Fibroblast of skin of scalp (primary cell): ENCODE measurements at regions not wholly inside any gene's neighbourhood (a gene's known extent, or its start where the extent isn't known, plus 50 kb on each side); places are given as distances from the start of the nearest gene placed in this dataset.

Experiments used
- DNase-seq: peaks from one replicate; pipeline ENCODE4 v3.0.0-alpha.2; 2013

DNA sequence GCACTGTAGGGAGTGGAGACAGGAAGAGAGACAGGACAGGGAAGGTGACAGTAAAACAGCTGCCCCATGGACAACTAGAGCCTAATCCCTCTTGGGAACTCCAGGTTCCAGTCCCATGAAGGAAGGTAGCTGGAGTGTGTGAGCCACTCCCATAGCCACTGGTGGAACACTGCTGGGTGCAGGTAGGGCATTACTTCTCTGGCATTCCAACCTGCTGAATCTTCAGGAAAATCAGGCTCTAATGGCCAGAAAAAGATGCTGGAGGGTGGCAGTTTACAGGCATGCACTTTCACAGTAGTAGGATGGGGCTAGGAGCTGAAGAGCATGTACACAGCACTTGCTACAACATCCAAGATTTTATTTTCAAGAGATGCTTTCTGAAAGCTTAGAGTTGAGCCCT, 259.4 kb downstream of the AUH start:
- DNase-seq, result no peak

- DNase-seq, result peak; percentile 43
Observed at GRCh38 chr9:91103931-91104330, 257.8 kb downstream of the AUH start.

DNA sequence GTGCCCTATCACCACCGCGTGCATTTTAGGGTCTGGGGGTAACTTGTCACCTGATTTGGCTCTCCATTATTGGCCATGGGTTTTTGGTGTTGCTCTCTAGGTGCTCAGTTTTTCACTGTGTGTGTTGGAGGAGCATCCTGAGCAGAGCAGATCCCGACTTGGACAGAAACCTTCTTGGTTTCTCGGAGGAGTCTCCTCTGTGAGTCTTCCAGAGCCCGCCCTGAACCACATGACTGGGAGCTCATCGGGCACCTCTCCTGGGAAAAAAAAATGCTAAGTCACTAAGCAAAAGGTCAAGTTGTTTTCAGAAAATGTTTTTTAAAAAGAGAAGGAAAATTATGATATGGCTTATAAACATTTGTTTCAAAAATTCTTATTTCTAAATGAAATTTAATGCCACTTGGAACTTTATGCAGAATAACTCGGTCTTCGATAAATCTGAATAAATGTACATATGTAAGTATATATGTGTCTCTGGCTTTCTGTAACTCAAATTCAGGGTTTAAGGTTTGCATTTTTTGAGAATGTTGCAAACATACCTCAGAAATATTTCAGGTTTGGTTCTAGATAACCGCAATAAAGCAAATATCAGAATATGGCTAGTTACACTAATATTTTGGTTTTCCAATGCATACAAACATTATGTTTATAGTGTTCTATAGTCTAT, 255.2 kb downstream of the AUH start:
- DNase-seq, result no peak

DNA sequence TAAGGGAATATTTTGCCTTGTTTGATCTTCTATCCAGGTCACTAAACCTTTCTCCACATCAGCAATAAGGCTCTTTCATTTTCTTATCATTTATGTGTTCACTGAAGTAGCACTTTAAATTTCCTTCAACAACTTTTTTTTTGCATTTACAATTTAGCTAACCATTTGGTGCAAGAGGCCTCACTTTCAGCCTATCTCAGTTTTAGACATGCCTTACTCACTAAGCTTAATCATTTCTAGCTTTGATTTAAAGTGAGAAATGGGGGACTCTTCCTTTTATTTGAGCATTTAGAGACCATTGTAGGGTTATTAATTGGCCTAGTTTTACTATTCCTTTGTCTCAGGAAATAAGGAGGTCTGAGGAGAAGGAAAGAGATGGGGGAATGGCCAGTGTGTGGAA, 250.5 kb downstream of the AUH start:
- DNase-seq, result no peak

DNA sequence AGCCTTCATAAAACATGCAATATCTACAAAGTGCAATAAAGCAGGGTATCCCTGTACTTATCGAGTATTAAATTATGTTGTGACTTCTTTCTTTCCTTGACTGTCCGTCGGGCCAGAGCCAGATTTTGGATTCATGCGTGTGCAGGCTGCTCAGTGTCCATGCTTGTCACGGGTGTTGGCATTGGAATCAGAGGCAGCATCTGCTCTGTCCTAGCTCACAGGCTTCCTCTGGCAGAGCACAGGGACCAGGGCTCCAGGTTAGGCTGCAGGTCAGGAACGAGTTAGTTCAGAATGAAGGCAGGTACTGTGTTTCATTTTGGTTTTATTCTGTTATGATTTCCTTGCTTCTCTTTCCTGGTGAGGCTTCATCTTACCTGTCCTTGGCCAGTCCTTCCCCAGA, 249.8 kb downstream of the AUH start:
- no peak for DNase-seq

DNA sequence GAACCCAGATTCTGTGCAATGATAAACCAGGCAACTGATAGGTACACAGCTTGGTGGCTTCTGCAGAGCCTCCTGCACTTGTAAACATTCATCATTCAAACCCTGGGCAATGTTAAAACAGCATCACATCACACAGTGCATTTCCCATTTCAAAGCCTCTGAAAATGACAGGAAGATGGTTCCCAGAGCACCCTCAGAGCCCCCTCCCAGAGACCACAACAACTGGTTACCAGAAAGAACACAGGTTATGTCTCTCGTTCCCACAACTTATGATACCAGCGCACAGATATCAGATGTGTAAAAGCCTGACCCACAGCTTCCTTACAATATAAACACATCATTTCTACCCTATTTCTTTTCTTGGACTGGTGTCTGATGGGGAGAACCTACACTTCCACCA, 248.7 kb downstream of the AUH start:
- DNase-seq, result no peak

- no peak for DNase-seq
Observed at GRCh38 chr9:91114450-91114849, 247.3 kb downstream of the AUH start.

- peak; percentile 38 for DNase-seq
Observed at GRCh38 chr9:91116211-91116610, 245.5 kb downstream of the AUH start.

- no peak for DNase-seq
Observed at GRCh38 chr9:91116711-91117110, 245.0 kb downstream of the AUH start.

DNA sequence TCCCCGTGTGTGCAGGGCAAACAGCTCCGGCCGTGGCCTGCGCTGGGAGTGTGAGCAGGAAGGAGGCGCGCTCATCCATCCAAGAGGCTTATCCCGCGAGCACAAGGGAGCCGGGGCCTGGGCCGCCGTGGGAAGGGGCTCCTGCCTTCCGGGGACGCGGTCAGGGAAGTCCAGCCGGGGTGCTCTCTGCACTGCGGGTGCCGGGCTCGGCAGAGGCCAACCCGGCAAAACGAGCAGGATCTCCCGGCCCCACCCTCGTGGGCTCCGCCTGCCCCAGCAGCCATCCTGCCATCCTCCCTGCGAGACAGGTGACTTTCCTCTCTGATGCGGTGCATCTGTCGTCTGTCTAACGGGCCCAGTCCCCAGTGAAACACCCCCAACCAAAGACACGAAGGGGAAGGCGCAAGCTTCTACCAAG, 244.2 kb downstream of the AUH start:
- DNase-seq, result no peak

- DNase-seq, result peak; percentile 90
Observed at GRCh38 chr9:91117959-91118703, 243.6 kb downstream of the AUH start.

DNA sequence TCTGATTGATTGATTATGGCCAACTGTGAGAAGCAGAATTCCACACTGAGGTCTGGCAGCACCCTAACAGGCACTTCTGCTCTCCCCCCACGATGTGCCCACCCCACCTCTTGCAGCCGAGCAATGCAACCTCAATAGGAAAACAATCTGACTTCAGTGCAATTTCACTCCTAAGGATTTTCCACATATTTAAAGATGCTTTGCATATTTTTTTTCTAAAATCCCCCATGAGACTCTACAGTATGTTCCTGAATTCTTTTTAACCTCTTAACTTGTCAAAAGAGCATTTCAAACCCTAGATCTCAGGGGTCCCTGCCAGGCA, 243.1 kb downstream of the AUH start:
- peak; percentile 72 for DNase-seq

- DNase-seq, result peak; percentile 78
Observed at GRCh38 chr9:91119142-91119541, 242.6 kb downstream of the AUH start.

- DNase-seq, result peak; percentile 93
Observed at GRCh38 chr9:91119679-91120078, 242.0 kb downstream of the AUH start.

GRCh38 chr9:91120200-91120599, 241.5 kb downstream of the AUH start:
- no peak for DNase-seq

- DNase-seq, result no peak
Observed at GRCh38 chr9:91122755-91123154, 239.0 kb downstream of the AUH start.

DNA sequence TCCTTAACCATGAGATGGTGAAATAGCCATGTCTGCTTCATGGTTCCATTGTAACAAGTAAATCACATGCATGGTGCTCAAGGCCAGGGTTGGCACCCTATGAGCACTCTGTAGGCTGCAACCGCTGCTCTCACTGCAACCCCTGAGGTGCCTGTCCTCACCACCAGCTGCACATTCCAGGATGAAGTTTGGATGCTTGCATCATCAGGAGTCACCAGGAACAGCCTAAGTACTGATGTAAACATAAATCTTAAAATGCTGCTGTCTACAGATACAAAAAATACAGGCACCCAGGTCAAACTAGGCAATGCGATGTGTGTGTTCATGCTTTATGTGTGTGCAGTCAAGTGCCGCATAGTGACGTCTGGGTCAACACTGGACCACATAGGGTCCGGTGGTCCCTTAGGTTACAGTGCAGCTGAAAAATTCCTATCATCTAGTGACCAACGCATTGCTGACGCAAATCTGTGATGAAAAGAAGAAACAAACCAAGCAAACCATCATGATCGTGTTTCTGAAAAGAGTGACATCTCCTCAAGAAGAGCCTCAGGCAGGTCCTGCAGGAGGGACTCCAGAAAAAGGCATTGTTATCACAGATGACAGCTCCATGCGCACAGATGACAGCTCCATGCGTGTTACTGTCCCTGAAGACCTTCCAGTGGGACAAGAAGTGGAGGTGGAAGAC, 234.8 kb downstream of the AUH start:
- DNase-seq, result peak; percentile 60

DNA sequence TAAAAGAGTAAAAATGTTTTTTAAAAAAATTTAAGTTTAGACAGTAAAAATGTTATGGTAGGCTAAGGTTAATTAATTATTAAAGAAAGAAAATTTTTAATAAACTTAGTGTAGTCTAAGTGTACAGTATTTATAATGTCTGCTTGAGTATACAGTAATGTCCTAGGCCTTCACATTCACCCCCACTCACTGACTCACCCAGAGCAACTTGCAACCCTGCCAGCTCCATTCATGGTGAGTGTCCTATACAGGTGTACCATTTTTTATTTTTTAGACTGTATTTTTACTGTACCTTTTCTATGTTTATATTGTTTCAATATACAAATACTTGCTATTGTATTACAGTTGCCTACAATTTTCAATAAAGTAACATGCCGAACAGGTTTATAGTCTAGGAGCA, 234.1 kb downstream of the AUH start:
- DNase-seq, result no peak

DNA sequence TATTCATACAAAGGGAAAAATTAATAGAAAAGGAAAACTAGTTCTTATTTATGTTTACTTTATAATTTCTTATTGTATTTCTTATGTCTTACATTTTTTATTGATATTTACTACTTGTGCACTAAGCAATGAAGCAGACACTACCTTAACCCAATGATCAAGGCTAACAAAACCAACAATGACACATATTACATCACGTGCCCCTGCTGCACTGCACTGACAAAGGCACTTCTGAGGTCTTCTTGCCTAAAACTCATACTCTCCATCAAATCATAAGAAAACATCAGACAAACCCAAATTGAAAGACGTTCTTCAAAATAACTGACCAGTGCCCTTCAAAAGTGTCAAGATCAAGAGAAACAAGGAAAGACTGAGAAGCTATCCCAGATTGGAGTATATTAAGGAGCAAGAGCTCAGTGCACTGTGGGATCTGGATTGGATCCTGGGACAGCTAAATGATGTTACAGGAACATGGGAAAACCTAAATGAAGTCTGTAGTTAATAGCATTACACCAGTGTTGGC, 230.9 kb downstream of the AUH start:
- DNase-seq, result no peak

- DNase-seq, result peak; percentile 96
Observed at GRCh38 chr9:91131433-91131839, 230.3 kb downstream of the AUH start.

- DNase-seq, result no peak
Observed at GRCh38 chr9:91132576-91133073, 229.1 kb downstream of the AUH start.

- no peak for DNase-seq
Observed at GRCh38 chr9:91134608-91135007, 227.1 kb downstream of the AUH start.

- DNase-seq, result no peak
Observed at GRCh38 chr9:91137391-91137790, 224.3 kb downstream of the AUH start.

GRCh38 chr9:91138760-91139159, 223.0 kb downstream of the AUH start:
- no peak for DNase-seq
